GM23338 (cell line): ENCODE measurements at regions not wholly inside any gene's neighbourhood (a gene's known extent, or its start where the extent isn't known, plus 50 kb on each side); places are given as distances from the start of the nearest gene placed in this dataset.

Experiments
- ATAC-seq: fragments of 200-7000 bp; cut with Tn5 transposase; 3 replicates; pipeline ENCODE4 v1.9.1; 2020
- DNase-seq: peaks from one replicate; pipeline ENCODE4 v3.0.0-alpha.2; 2015; ENCODE audit warnings: low spot score
- H2AFZ ChIP-seq: fragments of 200-600 bp; sonication (generic); 2 replicates; pipeline ENCODE4 v1.8.0; 2016; ENCODE audit warnings: antibody characterized with exemption, mild to moderate bottlenecking, moderate library complexity
- H3F3A ChIP-seq: fragments of 200-600 bp; sonication (generic); replicated peaks from 2 replicates; pipeline ENCODE4 v1.8.0; 2017; ENCODE audit warnings: antibody characterized with exemption, mixed run types, low read depth
- H3K27ac ChIP-seq: fragments of 200-600 bp; sonication (generic); 2 replicates; pipeline ENCODE4 v1.6.1; 2016; ENCODE audit warnings: low read depth
- H3K27me3 ChIP-seq: fragments of 200-600 bp; sonication (generic); 2 replicates; pipeline ENCODE4 v1.8.0; 2016; ENCODE audit warnings: mild to moderate bottlenecking, mixed run types, moderate library complexity; ENCODE audit not compliant: insufficient read depth
- H3K36me3 ChIP-seq: fragments of 200-600 bp; sonication (generic); 2 replicates; pipeline ENCODE4 v1.8.0; 2016; ENCODE audit warnings: mild to moderate bottlenecking; ENCODE audit not compliant: insufficient read depth
- H3K4me1 ChIP-seq: fragments of 200-600 bp; sonication (generic); 2 replicates; pipeline ENCODE4 v1.8.0; 2016; ENCODE audit warnings: mild to moderate bottlenecking, moderate library complexity; ENCODE audit not compliant: insufficient read depth
- H3K4me2 ChIP-seq: fragments of 200-600 bp; sonication (generic); 2 replicates; pipeline ENCODE4 v1.7.1; 2017; ENCODE audit warnings: mixed run types
- H3K4me3 ChIP-seq: fragments of 200-600 bp; sonication (generic); 2 replicates; pipeline ENCODE4 v1.6.1; 2016; ENCODE audit warnings: mixed run types
- H3K79me2 ChIP-seq: fragments of 200-600 bp; sonication (generic); replicated peaks from 2 replicates; pipeline ENCODE4 v1.8.0; 2017; ENCODE audit warnings: mild to moderate bottlenecking; ENCODE audit not compliant: insufficient read depth
- H3K9me2 ChIP-seq: fragments of 200-600 bp; sonication (generic); 2 replicates; pipeline ENCODE4 v1.8.0; 2017; ENCODE audit not compliant: insufficient read depth
- H4K20me1 ChIP-seq: fragments of 200-600 bp; sonication (generic); replicated peaks from 2 replicates; pipeline ENCODE4 v1.8.0; 2017; ENCODE audit warnings: mild to moderate bottlenecking; ENCODE audit not compliant: insufficient read depth
- H3K27ac Mint-ChIP-seq: 2 replicates; pipeline ENCODE4 v1.8.0; 2020; ENCODE audit warnings: inconsistent platforms, mild to moderate bottlenecking, moderate library complexity, mixed read lengths
- H3K27me3 Mint-ChIP-seq: 3 replicates; pipeline ENCODE4 v1.8.0; 2022; ENCODE audit warnings: low read depth, mild to moderate bottlenecking, moderate library complexity, mixed read lengths, inconsistent platforms; ENCODE audit not compliant: insufficient read depth, poor library complexity
- H3K36me3 Mint-ChIP-seq: 3 replicates; pipeline ENCODE4 v1.8.0; 2021; ENCODE audit warnings: low read depth, mild to moderate bottlenecking, inconsistent platforms, moderate library complexity, mixed read lengths
- H3K4me1 Mint-ChIP-seq: 3 replicates; pipeline ENCODE4 v1.8.0; 2020; ENCODE audit warnings: mild to moderate bottlenecking, inconsistent platforms, mixed read lengths
- H3K4me3 Mint-ChIP-seq: 3 replicates; pipeline ENCODE4 v1.8.0; 2021; ENCODE audit warnings: moderate library complexity, mild to moderate bottlenecking, inconsistent platforms, mixed read lengths
- H3K9me3 Mint-ChIP-seq: 3 replicates; pipeline ENCODE4 v1.8.0; 2020; ENCODE audit warnings: moderate library complexity, mild to moderate bottlenecking, inconsistent platforms, mixed read lengths
- CREB1 ChIP-seq: fragments of 250-450 bp; sonication (Bioruptor Pico); IDR thresholded peaks from 2 replicates; pipeline ENCODE4 v1.5.0; 2020; ENCODE audit warnings: low read depth, mild to moderate bottlenecking, moderate library complexity
- CTCF ChIP-seq, 2 experiments: fragments of 200-600 bp in 1 of 2; sonication (generic) in 1 of 2; conservative IDR thresholded peaks; 2 replicates each; pipeline versions ENCODE4 v1.5.1 to v1.6.1; 2016 to 2017; ENCODE audit warnings: antibody characterized with exemption in 2 of 2, low read depth in 2 of 2, mild to moderate bottlenecking in 2 of 2, moderate library complexity in 1 of 2
- EZH2phosphoT487 ChIP-seq: fragments of 200-600 bp; sonication (generic); IDR thresholded peaks from one replicate; pipeline ENCODE4 v1.8.1; 2018; ENCODE audit warnings: antibody characterized with exemption; ENCODE audit not compliant: unreplicated experiment
- JUNB ChIP-seq: IDR thresholded peaks from one replicate; pipeline ENCODE4 v1.6.1; 2016; ENCODE audit warnings: antibody characterized with exemption; ENCODE audit not compliant: unreplicated experiment
- POLR2AphosphoS5 ChIP-seq: IDR thresholded peaks from 2 replicates; pipeline ENCODE4 v1.6.1; 2016; ENCODE audit warnings: antibody characterized with exemption, low read depth
- STAT1 ChIP-seq: IDR thresholded peaks from one replicate; pipeline ENCODE4 v1.6.1; 2016; ENCODE audit warnings: antibody characterized with exemption; ENCODE audit not compliant: unreplicated experiment
- ZNF114 ChIP-seq: fragments of 250-450 bp; sonication (Bioruptor Pico); IDR thresholded peaks from 2 replicates; pipeline ENCODE4 v1.5.0; 2020; ENCODE audit warnings: mild to moderate bottlenecking, moderate library complexity
- TF ChIP-seq, protein P1 (sequence below): IDR thresholded peaks from 2 replicates; pipeline ENCODE4 v1.6.1; 2016; ENCODE audit warnings: antibody characterized with exemption
- TF ChIP-seq, protein P2 (sequence below): fragments of 250-450 bp; sonication (Bioruptor Pico); IDR thresholded peaks from 2 replicates; pipeline ENCODE4 v1.5.0; 2020; ENCODE audit warnings: mild to moderate bottlenecking, moderate library complexity
- TF ChIP-seq, protein P3 (sequence below): IDR thresholded peaks from one replicate; pipeline ENCODE4 v1.6.1; 2018; ENCODE audit warnings: antibody characterized with exemption; ENCODE audit not compliant: unreplicated experiment

DNA sequence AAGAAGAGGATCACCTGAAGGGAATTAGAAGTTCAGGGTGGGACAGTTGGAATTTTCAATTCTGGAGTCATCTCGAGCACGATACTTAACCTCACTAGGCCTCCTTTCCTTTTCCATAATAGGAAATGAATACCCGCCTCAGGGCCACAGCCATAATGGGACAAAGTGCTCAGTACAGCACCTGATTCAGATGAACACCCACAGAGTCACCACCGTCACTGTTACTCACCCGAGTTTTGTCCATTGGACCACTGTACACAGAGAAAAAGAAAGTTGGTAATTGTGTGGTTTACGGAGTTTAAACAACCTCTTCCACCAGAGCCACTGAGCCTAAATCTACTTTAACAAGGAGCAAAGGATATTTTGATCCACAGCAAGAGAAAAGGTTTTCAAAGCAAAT lies 122.0 kb upstream of the NDUFV2 start:
- Histone ChIP-seq H3K27ac (no peak overlapping the region), H3K79me2 (no peaks in the 10 kb centered on the region), H3K4me2 (0 out of 2 replicates have a peak overlapping the region, but pooled peaks have one; percentile 12), H3K4me3 (no peak overlapping the region), H3K27me3 (no peaks in the 10 kb centered on the region), H3F3A (0 out of 2 replicates have a peak, but pooled peaks cover 5% of the 10 kb centered on the region), H3K36me3 (no peaks in the 10 kb centered on the region), H3K4me1 (peaks cover 29% of the 10 kb centered on the region), H4K20me1 (no peaks in the 10 kb centered on the region), H3K9me2 (peaks cover 6% of the 10 kb centered on the region), H2AFZ (peak overlapping the region; percentile 82; the same call in 1 of the 2 replicates)
- Mint-ChIP-seq H3K9me3 (peaks cover 3% of the 10 kb centered on the region; the same call in 2 of the 3 replicates), H3K4me1 (peaks cover 28% of the 10 kb centered on the region), H3K4me3 (no peak overlapping the region), H3K27ac (no peak overlapping the region), H3K36me3 (no peaks in the 10 kb centered on the region), H3K27me3 (no peaks in the 10 kb centered on the region)
- TF ChIP-seq ZNF114 (CRISPR knock-in tag) (no peak), CTCF (conservative IDR thresholded peaks at IDR 0.05; ENCODE audit: low read depth in 2 of 2) (no peak), STAT1 (no peak), JUNB (no peak), EZH2phosphoT487 (no peak), POLR2AphosphoS5 (no peak), CREB1 (CRISPR knock-in tag) (no peak)
- TF ChIP-seq, protein P1, sequence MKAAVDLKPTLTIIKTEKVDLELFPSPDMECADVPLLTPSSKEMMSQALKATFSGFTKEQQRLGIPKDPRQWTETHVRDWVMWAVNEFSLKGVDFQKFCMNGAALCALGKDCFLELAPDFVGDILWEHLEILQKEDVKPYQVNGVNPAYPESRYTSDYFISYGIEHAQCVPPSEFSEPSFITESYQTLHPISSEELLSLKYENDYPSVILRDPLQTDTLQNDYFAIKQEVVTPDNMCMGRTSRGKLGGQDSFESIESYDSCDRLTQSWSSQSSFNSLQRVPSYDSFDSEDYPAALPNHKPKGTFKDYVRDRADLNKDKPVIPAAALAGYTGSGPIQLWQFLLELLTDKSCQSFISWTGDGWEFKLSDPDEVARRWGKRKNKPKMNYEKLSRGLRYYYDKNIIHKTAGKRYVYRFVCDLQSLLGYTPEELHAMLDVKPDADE: no peak
- TF ChIP-seq, protein P2, sequence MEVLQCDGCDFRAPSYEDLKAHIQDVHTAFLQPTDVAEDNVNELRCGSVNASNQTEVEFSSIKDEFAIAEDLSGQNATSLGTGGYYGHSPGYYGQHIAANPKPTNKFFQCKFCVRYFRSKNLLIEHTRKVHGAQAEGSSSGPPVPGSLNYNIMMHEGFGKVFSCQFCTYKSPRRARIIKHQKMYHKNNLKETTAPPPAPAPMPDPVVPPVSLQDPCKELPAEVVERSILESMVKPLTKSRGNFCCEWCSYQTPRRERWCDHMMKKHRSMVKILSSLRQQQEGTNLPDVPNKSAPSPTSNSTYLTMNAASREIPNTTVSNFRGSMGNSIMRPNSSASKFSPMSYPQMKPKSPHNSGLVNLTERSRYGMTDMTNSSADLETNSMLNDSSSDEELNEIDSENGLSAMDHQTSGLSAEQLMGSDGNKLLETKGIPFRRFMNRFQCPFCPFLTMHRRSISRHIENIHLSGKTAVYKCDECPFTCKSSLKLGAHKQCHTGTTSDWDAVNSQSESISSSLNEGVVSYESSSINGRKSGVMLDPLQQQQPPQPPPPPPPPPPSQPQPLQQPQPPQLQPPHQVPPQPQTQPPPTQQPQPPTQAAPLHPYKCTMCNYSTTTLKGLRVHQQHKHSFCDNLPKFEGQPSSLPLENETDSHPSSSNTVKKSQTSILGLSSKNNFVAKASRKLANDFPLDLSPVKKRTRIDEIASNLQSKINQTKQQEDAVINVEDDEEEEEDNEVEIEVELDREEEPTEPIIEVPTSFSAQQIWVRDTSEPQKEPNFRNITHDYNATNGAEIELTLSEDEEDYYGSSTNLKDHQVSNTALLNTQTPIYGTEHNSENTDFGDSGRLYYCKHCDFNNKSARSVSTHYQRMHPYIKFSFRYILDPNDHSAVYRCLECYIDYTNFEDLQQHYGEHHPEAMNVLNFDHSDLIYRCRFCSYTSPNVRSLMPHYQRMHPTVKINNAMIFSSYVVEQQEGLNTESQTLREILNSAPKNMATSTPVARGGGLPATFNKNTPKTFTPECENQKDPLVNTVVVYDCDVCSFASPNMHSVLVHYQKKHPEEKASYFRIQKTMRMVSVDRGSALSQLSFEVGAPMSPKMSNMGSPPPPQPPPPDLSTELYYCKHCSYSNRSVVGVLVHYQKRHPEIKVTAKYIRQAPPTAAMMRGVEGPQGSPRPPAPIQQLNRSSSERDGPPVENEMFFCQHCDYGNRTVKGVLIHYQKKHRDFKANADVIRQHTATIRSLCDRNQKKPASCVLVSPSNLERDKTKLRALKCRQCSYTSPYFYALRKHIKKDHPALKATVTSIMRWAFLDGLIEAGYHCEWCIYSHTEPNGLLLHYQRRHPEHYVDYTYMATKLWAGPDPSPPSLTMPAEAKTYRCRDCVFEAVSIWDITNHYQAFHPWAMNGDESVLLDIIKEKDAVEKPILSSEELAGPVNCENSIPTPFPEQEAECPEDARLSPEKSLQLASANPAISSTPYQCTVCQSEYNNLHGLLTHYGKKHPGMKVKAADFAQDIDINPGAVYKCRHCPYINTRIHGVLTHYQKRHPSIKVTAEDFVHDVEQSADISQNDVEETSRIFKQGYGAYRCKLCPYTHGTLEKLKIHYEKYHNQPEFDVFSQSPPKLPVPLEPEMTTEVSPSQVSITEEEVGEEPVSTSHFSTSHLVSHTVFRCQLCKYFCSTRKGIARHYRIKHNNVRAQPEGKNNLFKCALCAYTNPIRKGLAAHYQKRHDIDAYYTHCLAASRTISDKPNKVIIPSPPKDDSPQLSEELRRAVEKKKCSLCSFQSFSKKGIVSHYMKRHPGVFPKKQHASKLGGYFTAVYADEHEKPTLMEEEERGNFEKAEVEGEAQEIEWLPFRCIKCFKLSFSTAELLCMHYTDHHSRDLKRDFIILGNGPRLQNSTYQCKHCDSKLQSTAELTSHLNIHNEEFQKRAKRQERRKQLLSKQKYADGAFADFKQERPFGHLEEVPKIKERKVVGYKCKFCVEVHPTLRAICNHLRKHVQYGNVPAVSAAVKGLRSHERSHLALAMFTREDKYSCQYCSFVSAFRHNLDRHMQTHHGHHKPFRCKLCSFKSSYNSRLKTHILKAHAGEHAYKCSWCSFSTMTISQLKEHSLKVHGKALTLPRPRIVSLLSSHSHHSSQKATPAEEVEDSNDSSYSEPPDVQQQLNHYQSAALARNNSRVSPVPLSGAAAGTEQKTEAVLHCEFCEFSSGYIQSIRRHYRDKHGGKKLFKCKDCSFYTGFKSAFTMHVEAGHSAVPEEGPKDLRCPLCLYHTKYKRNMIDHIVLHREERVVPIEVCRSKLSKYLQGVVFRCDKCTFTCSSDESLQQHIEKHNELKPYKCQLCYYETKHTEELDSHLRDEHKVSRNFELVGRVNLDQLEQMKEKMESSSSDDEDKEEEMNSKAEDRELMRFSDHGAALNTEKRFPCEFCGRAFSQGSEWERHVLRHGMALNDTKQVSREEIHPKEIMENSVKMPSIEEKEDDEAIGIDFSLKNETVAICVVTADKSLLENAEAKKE: no peak
- TF ChIP-seq, protein P3, sequence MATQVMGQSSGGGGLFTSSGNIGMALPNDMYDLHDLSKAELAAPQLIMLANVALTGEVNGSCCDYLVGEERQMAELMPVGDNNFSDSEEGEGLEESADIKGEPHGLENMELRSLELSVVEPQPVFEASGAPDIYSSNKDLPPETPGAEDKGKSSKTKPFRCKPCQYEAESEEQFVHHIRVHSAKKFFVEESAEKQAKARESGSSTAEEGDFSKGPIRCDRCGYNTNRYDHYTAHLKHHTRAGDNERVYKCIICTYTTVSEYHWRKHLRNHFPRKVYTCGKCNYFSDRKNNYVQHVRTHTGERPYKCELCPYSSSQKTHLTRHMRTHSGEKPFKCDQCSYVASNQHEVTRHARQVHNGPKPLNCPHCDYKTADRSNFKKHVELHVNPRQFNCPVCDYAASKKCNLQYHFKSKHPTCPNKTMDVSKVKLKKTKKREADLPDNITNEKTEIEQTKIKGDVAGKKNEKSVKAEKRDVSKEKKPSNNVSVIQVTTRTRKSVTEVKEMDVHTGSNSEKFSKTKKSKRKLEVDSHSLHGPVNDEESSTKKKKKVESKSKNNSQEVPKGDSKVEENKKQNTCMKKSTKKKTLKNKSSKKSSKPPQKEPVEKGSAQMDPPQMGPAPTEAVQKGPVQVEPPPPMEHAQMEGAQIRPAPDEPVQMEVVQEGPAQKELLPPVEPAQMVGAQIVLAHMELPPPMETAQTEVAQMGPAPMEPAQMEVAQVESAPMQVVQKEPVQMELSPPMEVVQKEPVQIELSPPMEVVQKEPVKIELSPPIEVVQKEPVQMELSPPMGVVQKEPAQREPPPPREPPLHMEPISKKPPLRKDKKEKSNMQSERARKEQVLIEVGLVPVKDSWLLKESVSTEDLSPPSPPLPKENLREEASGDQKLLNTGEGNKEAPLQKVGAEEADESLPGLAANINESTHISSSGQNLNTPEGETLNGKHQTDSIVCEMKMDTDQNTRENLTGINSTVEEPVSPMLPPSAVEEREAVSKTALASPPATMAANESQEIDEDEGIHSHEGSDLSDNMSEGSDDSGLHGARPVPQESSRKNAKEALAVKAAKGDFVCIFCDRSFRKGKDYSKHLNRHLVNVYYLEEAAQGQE: no peak
- DNase-seq (no peak), ATAC-seq (no peak)
